ENCODE measurements at regions not wholly inside any gene's neighbourhood (a gene's known extent, or its start where the extent isn't known, plus 50 kb on each side); places are given as distances from the start of the nearest gene placed in this dataset.

DNA sequence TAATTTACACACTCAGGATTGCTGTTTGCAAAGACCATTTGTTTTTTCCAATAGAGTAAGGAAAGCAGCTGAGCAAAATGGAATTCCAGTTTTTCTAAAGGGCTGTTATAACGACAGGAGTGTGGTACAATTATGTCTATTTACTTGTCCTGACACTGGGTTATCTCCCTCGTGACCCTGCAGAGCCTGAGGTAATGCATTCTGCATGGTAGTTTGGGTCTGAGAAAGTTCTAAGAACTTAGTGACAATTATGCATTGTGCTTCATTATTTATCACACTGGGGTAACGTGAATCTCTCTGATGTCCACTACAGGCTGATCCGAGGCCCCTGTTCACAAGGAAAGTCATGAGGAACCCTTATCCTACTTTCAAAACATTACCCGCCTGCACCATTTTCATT lies 50.7 kb upstream of the EDNRB start:
- TF ChIP-seq POLR2A (IDR thresholded peaks at IDR 0.05) (no peak), POLR2AphosphoS5 (IDR thresholded peaks at IDR 0.05) (no peak)
- TF ChIP-seq, protein P1, sequence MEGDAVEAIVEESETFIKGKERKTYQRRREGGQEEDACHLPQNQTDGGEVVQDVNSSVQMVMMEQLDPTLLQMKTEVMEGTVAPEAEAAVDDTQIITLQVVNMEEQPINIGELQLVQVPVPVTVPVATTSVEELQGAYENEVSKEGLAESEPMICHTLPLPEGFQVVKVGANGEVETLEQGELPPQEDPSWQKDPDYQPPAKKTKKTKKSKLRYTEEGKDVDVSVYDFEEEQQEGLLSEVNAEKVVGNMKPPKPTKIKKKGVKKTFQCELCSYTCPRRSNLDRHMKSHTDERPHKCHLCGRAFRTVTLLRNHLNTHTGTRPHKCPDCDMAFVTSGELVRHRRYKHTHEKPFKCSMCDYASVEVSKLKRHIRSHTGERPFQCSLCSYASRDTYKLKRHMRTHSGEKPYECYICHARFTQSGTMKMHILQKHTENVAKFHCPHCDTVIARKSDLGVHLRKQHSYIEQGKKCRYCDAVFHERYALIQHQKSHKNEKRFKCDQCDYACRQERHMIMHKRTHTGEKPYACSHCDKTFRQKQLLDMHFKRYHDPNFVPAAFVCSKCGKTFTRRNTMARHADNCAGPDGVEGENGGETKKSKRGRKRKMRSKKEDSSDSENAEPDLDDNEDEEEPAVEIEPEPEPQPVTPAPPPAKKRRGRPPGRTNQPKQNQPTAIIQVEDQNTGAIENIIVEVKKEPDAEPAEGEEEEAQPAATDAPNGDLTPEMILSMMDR (IDR thresholded peaks at IDR 0.05): no peak
